ENCODE measurements at regions not wholly inside any gene's neighbourhood (a gene's known extent, or its start where the extent isn't known, plus 50 kb on each side); places are given as distances from the start of the nearest gene placed in this dataset.

- TF ChIP-seq CTCF (conservative IDR thresholded peaks at IDR 0.05) (no peak), ZFX (IDR thresholded peaks at IDR 0.05) (no peak)
Observed at GRCh38 chr18:73340135-73340977, 472.6 kb upstream of the NETO1 start.

All from C4-2B (cell line).